PC-9 (cell line): ENCODE measurements at regions not wholly inside any gene's neighbourhood (a gene's known extent, or its start where the extent isn't known, plus 50 kb on each side); places are given as distances from the start of the nearest gene placed in this dataset.

ENCODE experiments used
- CTCF ChIP-seq: fragments of 200-600 bp; sonication (generic); conservative IDR thresholded peaks from 2 replicates; pipeline ENCODE4 v1.6.1; 2017; ENCODE audit warnings: mixed run types, antibody characterized with exemption, mild to moderate bottlenecking, moderate library complexity
- EZH2 ChIP-seq: fragments of 200-600 bp; sonication (generic); IDR thresholded peaks from 2 replicates; pipeline ENCODE4 v1.8.0; 2017; ENCODE audit warnings: antibody characterized with exemption, low read depth

GRCh38 chr2:46816846-46817726 lies 98.5 kb downstream of the MCFD2 start:
- no peak for TF ChIP-seq CTCF
- TF ChIP-seq EZH2, result no peak
